Fibroblast of lung (primary cell): ENCODE measurements at regions not wholly inside any gene's neighbourhood (a gene's known extent, or its start where the extent isn't known, plus 50 kb on each side); places are given as distances from the start of the nearest gene placed in this dataset.

Experiments
- EZH2 ChIP-seq: IDR thresholded peaks from 2 replicates; pipeline ENCODE4 v1.5.1; 2012; ENCODE audit warnings: low read length, control low read depth, mild to moderate bottlenecking; ENCODE audit errors: missing control alignments
- TF ChIP-seq, protein P1 (sequence below), 2 donors: IDR thresholded peaks in 1 of 2; conservative IDR thresholded peaks in 1 of 2; 1 replicate in 1 of 2; 2 replicates in 1 of 2; pipeline ENCODE4 v1.5.1; 2011 to 2012; ENCODE audit warnings: low read length in 2 of 2, control low read depth in 1 of 2, inconsistent platforms in 1 of 2, low read depth in 1 of 2, mild to moderate bottlenecking in 1 of 2

DNA sequence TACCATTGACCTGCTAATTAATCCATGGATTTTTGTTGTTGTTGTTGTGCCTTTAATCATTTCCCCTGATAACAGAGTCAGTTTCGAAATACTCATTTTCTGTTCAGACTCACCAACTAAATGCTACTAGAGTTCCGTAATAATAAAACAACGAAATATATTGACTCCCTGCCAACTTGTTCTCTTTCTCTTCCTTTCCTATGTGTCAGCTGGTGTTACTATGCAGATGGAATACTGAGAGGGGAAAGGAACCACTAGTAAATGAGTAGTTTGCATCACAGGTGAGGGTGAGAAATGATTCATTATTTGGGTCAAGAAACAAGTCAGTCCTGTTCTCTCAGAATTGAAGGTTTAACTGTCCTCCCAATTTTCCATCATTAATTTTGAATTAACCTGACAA lies 1027.3 kb downstream of the TUSC7 start:
- TF ChIP-seq, protein P1, sequence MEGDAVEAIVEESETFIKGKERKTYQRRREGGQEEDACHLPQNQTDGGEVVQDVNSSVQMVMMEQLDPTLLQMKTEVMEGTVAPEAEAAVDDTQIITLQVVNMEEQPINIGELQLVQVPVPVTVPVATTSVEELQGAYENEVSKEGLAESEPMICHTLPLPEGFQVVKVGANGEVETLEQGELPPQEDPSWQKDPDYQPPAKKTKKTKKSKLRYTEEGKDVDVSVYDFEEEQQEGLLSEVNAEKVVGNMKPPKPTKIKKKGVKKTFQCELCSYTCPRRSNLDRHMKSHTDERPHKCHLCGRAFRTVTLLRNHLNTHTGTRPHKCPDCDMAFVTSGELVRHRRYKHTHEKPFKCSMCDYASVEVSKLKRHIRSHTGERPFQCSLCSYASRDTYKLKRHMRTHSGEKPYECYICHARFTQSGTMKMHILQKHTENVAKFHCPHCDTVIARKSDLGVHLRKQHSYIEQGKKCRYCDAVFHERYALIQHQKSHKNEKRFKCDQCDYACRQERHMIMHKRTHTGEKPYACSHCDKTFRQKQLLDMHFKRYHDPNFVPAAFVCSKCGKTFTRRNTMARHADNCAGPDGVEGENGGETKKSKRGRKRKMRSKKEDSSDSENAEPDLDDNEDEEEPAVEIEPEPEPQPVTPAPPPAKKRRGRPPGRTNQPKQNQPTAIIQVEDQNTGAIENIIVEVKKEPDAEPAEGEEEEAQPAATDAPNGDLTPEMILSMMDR (conservative IDR thresholded peaks at IDR 0.05 in 1 of 2, IDR thresholded peaks at IDR 0.05 in 1 of 2; ENCODE audit: low read depth in 1 of 2, low read length in 2 of 2) = no peak
- no peak for TF ChIP-seq EZH2
